SK-N-SH treated with all-trans-retinoic acid at 6 μM for 48 hours (cell line): ENCODE measurements at regions not wholly inside any gene's neighbourhood (a gene's known extent, or its start where the extent isn't known, plus 50 kb on each side); places are given as distances from the start of the nearest gene placed in this dataset.

Experiments
- ISL1 ChIP-seq: fragments of 250-450 bp; sonication (Bioruptor Pico); IDR thresholded peaks from 2 replicates; pipeline ENCODE4 v2.1.2; 2022; ENCODE audit warnings: mild to moderate bottlenecking, moderate library complexity
- PATZ1 ChIP-seq: fragments of 250-450 bp; sonication (Bioruptor Pico); IDR thresholded peaks from 2 replicates; pipeline ENCODE4 v1.8.0; 2020; ENCODE audit warnings: mild to moderate bottlenecking, moderate library complexity, borderline replicate concordance
- RARB ChIP-seq: fragments of 250-450 bp; sonication (Bioruptor Pico); IDR thresholded peaks from 2 replicates; pipeline ENCODE4 v1.8.0; 2021; ENCODE audit warnings: mild to moderate bottlenecking, moderate library complexity
- ZFP3 ChIP-seq: fragments of 250-450 bp; sonication (Bioruptor Pico); IDR thresholded peaks from 2 replicates; pipeline ENCODE4 v1.5.0; 2020; ENCODE audit warnings: mild to moderate bottlenecking, moderate library complexity
- TF ChIP-seq, protein P1 (sequence below): fragments of 250-450 bp; sonication (Bioruptor Pico); IDR thresholded peaks from 2 replicates; pipeline ENCODE4 v1.8.0; 2021; ENCODE audit warnings: low read depth, mild to moderate bottlenecking, moderate library complexity, borderline replicate concordance

- TF ChIP-seq ZFP3 (CRISPR knock-in tag) (no peak), RARB (CRISPR knock-in tag) (no peak), PATZ1 (no peak), ISL1 (CRISPR knock-in tag) (no peak)
- TF ChIP-seq, protein P1, sequence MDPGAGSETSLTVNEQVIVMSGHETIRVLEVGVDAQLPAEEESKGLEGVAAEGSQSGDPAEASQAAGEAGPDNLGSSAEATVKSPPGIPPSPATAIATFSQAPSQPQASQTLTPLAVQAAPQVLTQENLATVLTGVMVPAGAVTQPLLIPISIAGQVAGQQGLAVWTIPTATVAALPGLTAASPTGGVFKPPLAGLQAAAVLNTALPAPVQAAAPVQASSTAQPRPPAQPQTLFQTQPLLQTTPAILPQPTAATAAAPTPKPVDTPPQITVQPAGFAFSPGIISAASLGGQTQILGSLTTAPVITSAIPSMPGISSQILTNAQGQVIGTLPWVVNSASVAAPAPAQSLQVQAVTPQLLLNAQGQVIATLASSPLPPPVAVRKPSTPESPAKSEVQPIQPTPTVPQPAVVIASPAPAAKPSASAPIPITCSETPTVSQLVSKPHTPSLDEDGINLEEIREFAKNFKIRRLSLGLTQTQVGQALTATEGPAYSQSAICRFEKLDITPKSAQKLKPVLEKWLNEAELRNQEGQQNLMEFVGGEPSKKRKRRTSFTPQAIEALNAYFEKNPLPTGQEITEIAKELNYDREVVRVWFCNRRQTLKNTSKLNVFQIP (CRISPR knock-in tag) = no peak
Measured at GRCh38 chr12:86600664-86601231, 344.6 kb upstream of the MGAT4C start.
